HT1080 (cell line): ENCODE measurements at regions not wholly inside any gene's neighbourhood (a gene's known extent, or its start where the extent isn't known, plus 50 kb on each side); places are given as distances from the start of the nearest gene placed in this dataset.

ENCODE experiments used
- DNase-seq: peaks from one replicate; pipeline ENCODE4 v3.0.0-alpha.2; 2015; ENCODE audit warnings: low read depth

GRCh38 chr10:94085766-94086437, 92.2 kb downstream of the PLCE1 start:
- DNase-seq: no peak

GRCh38 chr10:94088926-94089381, 95.2 kb downstream of the PLCE1 start:
- DNase-seq: peak; percentile 79

DNA sequence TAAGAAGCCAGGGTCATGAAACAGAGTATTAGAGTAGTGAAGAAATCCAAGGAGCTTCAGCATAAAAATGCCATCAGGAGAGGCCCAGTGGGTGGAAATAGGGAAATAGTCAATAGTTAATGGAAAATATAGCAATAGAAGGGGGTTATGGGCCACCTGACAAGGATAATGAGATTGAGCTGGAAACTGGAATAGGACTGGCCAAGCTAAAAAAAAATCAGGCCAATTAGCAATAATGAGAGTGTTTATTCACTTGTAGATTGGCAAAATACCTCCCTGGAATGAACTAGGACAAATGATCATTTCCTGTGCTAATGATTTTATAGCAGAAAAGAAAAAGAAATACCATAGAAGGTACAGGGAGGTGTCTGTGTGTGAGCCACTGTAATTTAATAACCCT, 97.9 kb downstream of the PLCE1 start:
- DNase-seq: no peak

- no peak for DNase-seq
Measured at GRCh38 chr10:94092848-94093247, 99.1 kb downstream of the PLCE1 start.

DNA sequence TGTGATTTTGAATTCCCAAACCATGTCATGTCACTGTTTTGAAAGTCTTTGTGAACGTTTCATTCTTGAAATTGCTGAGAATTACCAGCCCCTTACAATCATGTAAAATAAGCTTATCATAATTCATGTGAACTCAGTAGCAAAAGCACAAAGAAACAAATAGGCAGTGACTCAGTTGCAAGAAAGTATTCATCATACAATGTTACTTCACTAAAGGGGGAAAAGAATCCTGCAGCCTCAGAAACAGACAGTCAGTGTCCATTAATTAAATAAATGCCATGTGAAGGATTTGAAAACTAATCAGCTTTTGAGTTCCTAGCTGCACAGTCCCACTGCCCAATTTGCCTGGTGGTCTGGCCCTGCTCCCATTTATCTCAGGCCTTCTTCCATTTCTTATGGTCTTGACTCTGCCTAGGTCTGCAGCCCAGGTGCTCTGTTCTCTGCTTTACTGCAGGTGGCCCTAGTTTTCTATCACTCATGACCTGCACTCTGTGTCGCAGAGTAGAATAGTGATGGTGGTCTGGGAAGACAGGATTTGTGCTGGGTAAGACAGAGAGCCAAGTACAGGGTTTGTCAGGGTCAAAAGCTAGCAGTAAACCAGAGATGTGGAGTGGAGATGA, 99.7 kb downstream of the PLCE1 start:
- no peak for DNase-seq

- DNase-seq: no peak
Measured at GRCh38 chr10:94094540-94094939, 100.8 kb downstream of the PLCE1 start.

GRCh38 chr10:94097656-94098055, 103.9 kb downstream of the PLCE1 start:
- DNase-seq: peak; percentile 72

- no peak for DNase-seq
Measured at GRCh38 chr10:94098896-94099295, 105.2 kb downstream of the PLCE1 start.

GRCh38 chr10:94101894-94102293, 108.2 kb downstream of the PLCE1 start:
- no peak for DNase-seq

DNA sequence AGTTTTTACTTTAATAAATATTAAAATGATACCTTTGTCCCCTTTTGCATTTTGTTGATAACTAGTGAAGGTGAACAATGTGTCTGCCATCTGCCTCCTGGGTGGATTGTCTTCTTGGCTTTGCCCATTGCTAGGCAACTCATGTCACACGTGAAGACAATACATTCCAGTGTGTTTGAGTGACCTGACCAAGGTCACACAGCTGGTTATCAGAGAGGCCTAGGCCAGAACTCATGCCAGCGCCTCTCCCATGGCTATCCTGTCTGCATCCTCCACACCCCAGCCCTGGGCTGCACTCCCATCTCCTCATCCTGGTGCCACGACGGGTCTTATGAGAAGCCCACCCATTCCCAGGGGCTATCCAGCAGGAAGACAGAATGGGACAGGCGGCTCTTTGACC, 108.7 kb downstream of the PLCE1 start:
- no peak for DNase-seq

DNA sequence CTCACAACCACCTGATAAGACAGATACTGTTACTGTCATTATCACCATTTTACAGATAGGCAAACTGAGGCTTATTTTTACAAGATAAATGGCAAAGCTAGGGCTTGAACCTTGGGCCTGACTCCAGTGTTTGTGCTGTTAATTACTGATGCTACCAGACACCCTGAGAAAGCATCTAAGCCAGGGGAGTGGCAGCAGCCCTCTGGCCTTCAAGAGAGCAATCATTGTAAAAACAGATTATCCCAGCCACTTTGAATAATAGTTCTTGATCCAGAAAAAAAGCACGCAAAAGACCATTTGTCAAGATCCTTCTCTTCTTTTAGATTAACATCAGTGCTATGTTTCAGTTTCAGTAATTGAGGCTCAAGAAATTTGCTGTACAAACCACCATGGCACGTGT, 109.5 kb downstream of the PLCE1 start:
- DNase-seq: no peak

DNA sequence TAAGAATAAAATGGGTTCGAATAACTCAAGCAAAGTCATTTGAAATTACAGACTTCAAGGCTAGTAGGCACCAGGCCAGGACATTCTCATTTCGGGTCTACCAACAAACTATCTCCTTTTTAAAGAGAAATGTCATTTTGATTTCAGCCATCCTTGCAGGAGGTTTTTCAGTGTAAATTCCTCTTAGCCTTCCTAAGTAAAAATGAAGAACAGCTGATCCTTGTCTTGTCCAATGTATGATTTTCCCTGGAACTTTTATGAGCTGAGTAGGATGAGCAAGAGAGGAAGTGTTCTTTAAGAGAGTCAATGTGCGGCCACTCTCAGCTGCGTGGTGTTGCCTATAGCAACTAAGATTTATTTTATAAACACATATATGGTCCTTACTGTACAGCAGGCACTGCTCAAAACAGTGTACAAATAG, 110.1 kb downstream of the PLCE1 start:
- DNase-seq: peak; percentile 71

DNA sequence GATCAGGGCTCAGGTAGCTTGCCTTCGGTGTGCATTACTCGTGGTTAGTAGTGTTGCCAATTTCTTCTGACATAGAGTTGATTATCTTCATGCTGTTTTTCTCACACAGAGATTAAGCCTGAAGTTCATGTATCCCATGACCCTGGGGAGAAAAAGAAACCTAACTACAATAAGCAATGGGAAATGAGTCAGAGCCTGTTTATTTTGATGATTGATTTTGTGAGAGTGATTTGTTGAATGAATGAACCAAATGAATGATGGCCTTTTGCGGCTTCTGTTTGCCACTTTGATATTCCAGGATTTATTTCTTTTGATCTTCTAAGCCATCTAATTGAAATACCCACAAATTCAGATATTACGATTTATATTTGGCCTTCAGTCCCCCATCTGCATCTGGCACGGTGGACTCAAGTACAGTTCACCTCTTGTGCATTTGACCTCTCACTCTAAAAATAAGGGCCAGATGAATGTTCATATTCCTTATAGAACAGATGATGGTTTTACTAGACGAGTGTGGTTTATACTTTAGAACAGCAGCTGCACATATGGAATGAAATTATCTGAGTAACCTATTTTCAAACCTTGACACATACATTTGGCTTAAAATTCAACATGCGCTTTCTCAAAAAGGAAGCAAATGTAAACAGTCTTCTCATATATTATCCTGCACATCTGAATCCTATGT, 110.7 kb downstream of the PLCE1 start:
- DNase-seq: peak; percentile 67

- DNase-seq: no peak
Measured at GRCh38 chr10:94105226-94105625, 111.5 kb downstream of the PLCE1 start.

DNA sequence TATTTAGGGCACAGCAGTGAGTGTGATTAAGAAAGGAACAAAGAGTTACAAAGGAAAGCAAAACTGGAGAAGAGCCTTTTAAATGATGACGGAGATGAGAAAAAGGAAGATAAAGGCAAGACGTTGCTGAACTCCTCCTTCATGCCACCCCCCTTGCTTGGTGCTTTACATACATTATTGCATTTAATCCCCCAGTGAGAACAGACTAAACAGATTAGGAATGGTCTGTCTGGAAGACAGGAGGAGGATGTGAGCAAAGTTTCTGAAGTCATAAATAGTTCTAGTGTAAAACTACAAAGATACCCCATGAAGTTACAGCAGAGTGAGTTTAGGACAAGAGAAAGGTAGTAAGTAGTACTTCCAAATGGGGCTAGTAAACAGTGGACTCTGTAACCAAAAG, 113.5 kb downstream of the PLCE1 start:
- no peak for DNase-seq

DNA sequence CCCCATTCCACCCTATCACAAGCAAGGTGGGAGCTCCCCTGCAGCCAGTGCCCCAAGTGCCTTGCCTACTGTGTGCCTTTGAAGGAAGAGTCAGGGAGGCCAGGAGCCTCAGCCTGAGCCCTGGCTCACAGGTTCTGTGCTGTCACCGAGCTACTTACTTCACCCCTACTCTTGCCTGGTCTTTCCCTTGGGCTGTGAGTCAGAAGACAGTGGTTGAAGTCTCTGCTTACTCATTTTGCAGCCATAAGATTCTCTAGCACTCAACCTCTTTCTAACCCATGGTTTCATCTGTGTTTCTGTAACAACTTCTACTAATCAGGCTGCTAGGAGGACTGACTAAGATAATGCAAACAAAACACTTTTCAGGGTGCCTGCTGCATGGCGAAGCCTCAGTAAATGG, 114.5 kb downstream of the PLCE1 start:
- peak; percentile 93 for DNase-seq

DNA sequence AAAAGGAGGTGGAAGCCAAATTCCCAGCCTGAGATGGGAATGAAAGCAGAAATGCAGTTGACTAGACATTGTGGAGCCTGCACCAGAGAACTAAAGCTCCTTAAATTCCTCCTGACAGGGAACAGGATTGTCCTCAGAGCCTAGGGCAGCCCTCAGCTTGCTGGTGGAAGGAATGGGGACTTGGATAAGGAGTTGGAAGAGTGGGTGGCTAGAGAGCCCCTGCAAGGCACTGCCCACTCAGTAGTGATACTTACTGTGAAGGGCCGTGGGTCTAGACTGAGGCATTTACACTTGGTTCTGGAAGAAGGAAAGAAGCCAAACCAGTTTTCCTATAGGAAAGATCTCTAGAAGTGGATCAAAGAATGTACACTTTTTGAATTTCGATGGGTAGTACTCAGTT, 117.6 kb downstream of the PLCE1 start:
- no peak for DNase-seq

DNA sequence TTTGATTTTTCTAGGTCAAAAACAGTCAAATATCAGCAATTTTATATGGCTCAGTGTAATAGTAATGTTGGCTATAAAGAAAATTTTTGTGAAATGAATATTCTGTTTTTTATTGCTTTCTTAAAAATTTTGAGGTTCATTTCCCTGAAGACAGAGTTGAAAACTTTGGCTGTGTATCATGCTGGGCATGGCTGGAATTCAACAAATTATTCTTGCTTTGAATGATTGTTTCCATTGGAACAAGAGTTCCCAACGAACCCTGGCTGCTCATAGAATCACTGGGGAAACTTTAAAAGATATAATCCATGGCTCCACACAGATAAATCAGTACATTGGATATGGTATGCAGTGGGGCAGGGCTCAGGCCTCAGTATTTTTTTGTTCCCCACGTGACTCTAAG, 118.6 kb downstream of the PLCE1 start:
- no peak for DNase-seq

DNA sequence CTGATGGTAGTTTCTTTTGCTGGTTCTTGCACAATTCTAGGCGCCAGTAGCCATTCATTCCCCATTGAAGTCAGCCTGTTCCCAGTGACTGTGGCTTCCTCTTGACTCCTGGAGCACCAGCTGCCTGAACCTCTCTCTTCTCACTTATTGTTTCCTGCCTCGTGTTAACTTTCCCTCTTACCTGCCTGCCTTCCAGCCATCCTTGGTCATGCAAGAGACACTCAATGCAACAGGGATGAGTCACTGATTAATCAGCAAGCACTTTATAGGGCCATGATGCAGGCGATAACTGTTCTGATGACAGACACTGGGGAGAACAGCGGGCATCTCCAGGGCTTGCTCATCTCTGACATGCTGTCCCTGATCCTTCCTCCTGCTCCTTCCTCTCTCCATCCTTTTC, 122.0 kb downstream of the PLCE1 start:
- DNase-seq: peak; percentile 89

DNA sequence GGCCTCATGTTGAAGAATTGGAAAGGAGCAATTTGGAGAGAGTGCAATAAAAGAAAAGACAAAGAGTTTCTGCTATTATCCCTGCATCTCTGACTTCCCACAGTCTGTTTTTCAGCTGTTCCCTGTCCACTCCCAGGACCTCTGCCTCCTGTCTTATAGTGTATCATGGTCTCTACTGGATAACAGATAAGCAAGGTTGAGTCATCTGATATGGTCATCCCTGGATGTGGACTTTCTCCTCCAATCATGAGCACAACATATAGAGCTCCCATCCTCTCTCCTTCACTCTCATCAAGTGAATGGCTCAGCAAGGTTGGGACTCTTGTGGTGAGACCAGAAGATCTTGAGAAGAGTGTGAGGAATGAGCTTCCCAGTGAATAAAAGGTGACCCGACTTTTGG, 123.1 kb downstream of the PLCE1 start:
- no peak for DNase-seq

DNA sequence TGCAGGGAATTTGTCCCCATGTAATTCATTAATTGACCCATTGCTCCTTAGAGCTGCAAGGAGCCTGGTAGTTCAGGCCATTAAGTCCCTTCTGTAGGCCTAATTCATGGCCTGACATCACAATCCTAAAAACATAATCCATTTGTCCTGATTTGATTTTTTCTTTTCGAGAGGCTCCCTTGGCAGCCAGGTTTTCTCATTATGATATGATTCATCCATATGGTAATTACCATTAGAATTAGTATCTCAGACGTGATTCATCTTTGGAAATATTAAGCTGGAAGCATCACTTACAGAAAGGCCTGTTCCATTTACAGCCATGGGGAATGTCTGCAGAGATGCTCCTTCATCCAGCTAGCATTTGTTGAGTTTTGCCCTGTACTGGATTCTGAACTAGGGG, 128.5 kb downstream of the PLCE1 start:
- DNase-seq: no peak

GRCh38 chr10:94123258-94123995, 129.7 kb downstream of the PLCE1 start:
- peak; percentile 90 for DNase-seq
